GM18507 (cell line): ENCODE measurements at regions not wholly inside any gene's neighbourhood (a gene's known extent, or its start where the extent isn't known, plus 50 kb on each side); places are given as distances from the start of the nearest gene placed in this dataset.
"Not testable (repeated sequence)": the region's sequence is repeated elsewhere in the genome, so short reads cannot be mapped to it uniquely, and the experiment has no call there.

Experiments
- DNase-seq: peaks from one replicate; pipeline ENCODE4 v3.0.0; 2011; ENCODE audit warnings: low read depth; ENCODE audit not compliant: insufficient read length; ENCODE audit errors: extremely low spot score
- FAIRE-seq: peaks from 2 replicates; lab custom pipeline; 2011; peaks lifted over from hg19 to GRCh38; lab: Jason Lieb, UNC

- not testable (repeated sequence) for DNase-seq, FAIRE-seq
These were observed 208.4 kb upstream of the LRTM1 start for GRCh38 chr3:55136291-55136690.

- FAIRE-seq (no peak), DNase-seq (no peak)
These were observed 200.5 kb upstream of the LRTM1 start for GRCh38 chr3:55128225-55128823.

- FAIRE-seq (no peak), DNase-seq (no peak)
These were observed 199.7 kb upstream of the LRTM1 start for GRCh38 chr3:55127565-55127964.

- DNase-seq (no peak), FAIRE-seq (no peak)
These were observed 196.5 kb upstream of the LRTM1 start for GRCh38 chr3:55124371-55124770.
